ENCODE measurements at regions not wholly inside any gene's neighbourhood (a gene's known extent, or its start where the extent isn't known, plus 50 kb on each side); places are given as distances from the start of the nearest gene placed in this dataset.

DNA sequence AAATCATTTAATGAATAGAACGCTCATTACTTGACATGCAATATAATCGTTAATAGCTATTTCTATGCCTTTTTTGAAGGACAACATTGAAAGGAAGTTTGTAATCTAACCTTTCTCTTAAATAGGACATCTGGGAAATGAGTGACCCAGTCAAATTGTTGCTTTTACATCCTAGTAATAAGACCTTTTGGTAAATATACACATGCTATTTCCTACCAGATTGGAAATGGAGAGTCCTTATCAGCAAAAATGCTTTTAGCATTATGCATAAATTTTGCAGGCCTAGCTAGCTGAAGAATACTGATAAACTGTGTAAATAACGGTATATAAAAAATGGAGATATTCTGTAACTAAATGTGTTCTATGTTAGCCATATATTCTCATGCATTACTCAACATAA, 567.3 kb upstream of the DSEL start:
- ChIA-PET POLR2A (no interaction called here), CTCF (no interaction called here)
- Histone ChIP-seq H3K4me3 (ENCODE audit: low read depth, low read length) (no peak overlapping the region), H3K36me3 (ENCODE audit: control insufficient read depth, insufficient read depth, low read length) (no peaks in the 10 kb centered on the region), H3K27me3 (ENCODE audit: control insufficient read depth, insufficient read depth, low read length) (no peaks in the 10 kb centered on the region)
- no peak for DNase-seq (ENCODE audit: low read depth)
- TF ChIP-seq, protein P1, sequence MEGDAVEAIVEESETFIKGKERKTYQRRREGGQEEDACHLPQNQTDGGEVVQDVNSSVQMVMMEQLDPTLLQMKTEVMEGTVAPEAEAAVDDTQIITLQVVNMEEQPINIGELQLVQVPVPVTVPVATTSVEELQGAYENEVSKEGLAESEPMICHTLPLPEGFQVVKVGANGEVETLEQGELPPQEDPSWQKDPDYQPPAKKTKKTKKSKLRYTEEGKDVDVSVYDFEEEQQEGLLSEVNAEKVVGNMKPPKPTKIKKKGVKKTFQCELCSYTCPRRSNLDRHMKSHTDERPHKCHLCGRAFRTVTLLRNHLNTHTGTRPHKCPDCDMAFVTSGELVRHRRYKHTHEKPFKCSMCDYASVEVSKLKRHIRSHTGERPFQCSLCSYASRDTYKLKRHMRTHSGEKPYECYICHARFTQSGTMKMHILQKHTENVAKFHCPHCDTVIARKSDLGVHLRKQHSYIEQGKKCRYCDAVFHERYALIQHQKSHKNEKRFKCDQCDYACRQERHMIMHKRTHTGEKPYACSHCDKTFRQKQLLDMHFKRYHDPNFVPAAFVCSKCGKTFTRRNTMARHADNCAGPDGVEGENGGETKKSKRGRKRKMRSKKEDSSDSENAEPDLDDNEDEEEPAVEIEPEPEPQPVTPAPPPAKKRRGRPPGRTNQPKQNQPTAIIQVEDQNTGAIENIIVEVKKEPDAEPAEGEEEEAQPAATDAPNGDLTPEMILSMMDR (IDR thresholded peaks at IDR 0.05; ENCODE audit: insufficient read depth, low read depth, low read length): no peak

DNA sequence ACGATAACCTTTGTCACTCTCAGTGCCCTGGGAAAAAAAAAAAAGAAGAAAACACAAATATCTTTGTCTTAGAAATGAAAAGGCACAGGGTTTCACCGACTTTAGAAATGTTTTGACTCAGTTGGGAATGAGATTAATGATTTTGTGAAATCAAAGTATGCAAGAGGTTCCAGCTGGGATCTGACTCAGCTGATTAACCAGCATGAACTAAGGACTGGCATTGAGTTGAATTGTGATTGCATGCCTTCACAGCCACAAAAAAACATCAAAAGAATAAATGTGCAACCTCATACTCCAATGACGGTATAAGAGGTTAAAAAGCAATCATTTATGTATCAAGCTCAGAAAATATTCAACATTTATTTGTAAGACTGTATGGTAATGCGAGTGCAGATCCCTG, 566.6 kb upstream of the DSEL start:
- ChIA-PET CTCF (no interaction called here), POLR2A (no interaction called here)
- H3K27me3 ChIP-seq (ENCODE audit: control insufficient read depth, insufficient read depth, low read length): no peaks in the 10 kb centered on the region
- TF ChIP-seq, protein P1 (IDR thresholded peaks at IDR 0.05; ENCODE audit: insufficient read depth, low read depth, low read length): no peak
- no peaks in the 10 kb centered on the region for H3K36me3 ChIP-seq (ENCODE audit: control insufficient read depth, insufficient read depth, low read length)
- peak; percentile 9 for DNase-seq (ENCODE audit: low read depth)
- no peak overlapping the region for H3K4me3 ChIP-seq (ENCODE audit: low read depth, low read length)

DNA sequence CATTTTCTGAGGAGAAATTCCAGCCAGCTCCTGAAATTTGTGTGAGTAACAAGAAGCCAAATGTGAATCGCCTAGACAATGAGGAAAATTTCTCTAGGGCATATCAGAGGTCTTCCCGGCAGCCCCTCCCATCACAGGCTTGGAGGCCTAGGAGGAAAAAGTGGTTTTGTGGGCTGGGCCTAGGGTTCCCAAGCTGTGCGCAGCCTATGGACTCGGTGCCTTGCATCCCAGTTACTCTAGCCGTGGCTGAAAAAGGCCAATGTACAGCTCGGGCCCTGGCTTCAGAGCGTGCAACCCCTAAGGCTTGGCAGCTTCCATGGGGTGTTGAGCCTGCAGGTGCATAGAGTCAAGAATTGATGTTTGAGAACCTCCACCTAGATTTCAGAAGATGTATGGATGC, 556.2 kb upstream of the DSEL start:
- Histone ChIP-seq H3K36me3 (ENCODE audit: control insufficient read depth, insufficient read depth, low read length) (no peaks in the 10 kb centered on the region), H3K4me3 (ENCODE audit: low read depth, low read length) (no peak overlapping the region), H3K27me3 (ENCODE audit: control insufficient read depth, insufficient read depth, low read length) (no peaks in the 10 kb centered on the region)
- DNase-seq (ENCODE audit: low read depth): no peak
- TF ChIP-seq, protein P1 (IDR thresholded peaks at IDR 0.05; ENCODE audit: insufficient read depth, low read depth, low read length): no peak
- CTCF ChIA-PET: no interaction called here
- POLR2A ChIA-PET: no interaction called here

- Histone ChIP-seq H3K27me3 (ENCODE audit: control insufficient read depth, insufficient read depth, low read length) (no peaks in the 10 kb centered on the region), H3K36me3 (ENCODE audit: control insufficient read depth, insufficient read depth, low read length) (no peaks in the 10 kb centered on the region), H3K4me3 (ENCODE audit: low read depth, low read length) (no peak overlapping the region)
- CTCF ChIA-PET: no interaction called here
- DNase-seq (ENCODE audit: low read depth): no peak
- TF ChIP-seq, protein P1 (IDR thresholded peaks at IDR 0.05; ENCODE audit: insufficient read depth, low read depth, low read length): no peak
- POLR2A ChIA-PET: no interaction called here
These were observed 544.4 kb upstream of the DSEL start for GRCh38 chr18:68060871-68061270.

- TF ChIP-seq, protein P1 (IDR thresholded peaks at IDR 0.05; ENCODE audit: insufficient read depth, low read depth, low read length): no peak
- no peak for DNase-seq (ENCODE audit: low read depth)
- no peaks in the 10 kb centered on the region for H3K27me3 ChIP-seq (ENCODE audit: control insufficient read depth, insufficient read depth, low read length)
- no peaks in the 10 kb centered on the region for H3K36me3 ChIP-seq (ENCODE audit: control insufficient read depth, insufficient read depth, low read length)
- no peak overlapping the region for H3K4me3 ChIP-seq (ENCODE audit: low read depth, low read length)
- CTCF ChIA-PET: no interaction called here
- POLR2A ChIA-PET: no interaction called here
These were observed 540.4 kb upstream of the DSEL start for GRCh38 chr18:68056936-68057335.
